Umbilical cord (tissue), 1 donor: ENCODE measurements at regions not wholly inside any gene's neighbourhood (a gene's known extent, or its start where the extent isn't known, plus 50 kb on each side); places are given as distances from the start of the nearest gene placed in this dataset.
"Not testable (repeated sequence)": the region's sequence is repeated elsewhere in the genome, so short reads cannot be mapped to it uniquely, and the experiment has no call there.

Experiments
- DNase-seq: peaks from one replicate; pipeline ENCODE4 v3.0.0-alpha.2; 2015; ENCODE audit warnings: low spot score

DNA sequence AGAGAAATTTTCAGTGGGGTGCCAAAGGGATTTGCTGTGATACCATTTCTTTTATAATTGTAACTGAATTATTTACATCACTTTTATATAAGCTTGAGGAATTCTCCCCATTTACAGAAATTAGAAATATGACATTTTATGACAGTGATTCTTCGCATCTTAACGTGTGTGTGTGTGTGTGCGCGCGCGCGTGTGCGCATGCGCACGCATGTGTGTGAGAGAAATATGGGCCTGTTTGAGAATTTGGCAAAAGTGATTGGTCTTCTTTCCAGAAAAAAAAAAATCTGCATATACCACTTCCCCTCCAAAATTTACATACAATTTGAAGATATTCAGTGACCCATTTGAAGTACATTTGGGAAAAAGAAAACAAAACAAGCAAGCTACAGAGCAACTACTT is 190.7 kb upstream of the PDE4D start:
- DNase-seq = no peak

GRCh38 chr5:60077292-60077691 is 183.8 kb upstream of the PDE4D start:
- no peak for DNase-seq

- no peak for DNase-seq
Measured at GRCh38 chr5:60076746-60077145, 183.2 kb upstream of the PDE4D start.

DNA sequence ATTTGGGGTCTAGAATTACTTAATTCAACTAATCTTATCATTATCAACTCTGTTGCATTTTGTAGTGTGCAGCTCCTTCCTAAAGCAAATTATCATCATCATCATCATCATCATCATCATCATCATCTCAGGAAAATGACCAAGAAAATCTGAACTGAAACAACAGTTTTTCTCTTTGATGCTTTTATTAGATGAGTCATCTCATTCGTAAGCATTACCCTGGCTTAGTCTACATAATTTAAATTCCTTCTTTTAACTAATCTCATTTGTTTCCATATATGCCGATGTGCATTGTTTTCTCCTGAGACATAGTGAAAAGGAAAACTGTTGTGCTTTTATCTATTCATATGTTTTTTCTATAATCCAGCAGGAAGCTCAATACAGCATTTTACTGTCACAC is 173.0 kb upstream of the PDE4D start:
- DNase-seq = no peak

GRCh38 chr5:60060389-60060788 is 166.9 kb upstream of the PDE4D start:
- DNase-seq = peak; percentile 10

GRCh38 chr5:60056191-60056590 is 162.7 kb upstream of the PDE4D start:
- DNase-seq = no peak

- DNase-seq = no peak
Measured at GRCh38 chr5:60055168-60055567, 161.6 kb upstream of the PDE4D start.

GRCh38 chr5:60041996-60042664 is 148.6 kb upstream of the PDE4D start:
- not testable (repeated sequence) for DNase-seq

GRCh38 chr5:60041508-60041907 is 148.0 kb upstream of the PDE4D start:
- not testable (repeated sequence) for DNase-seq

- no peak for DNase-seq
Measured at GRCh38 chr5:60036192-60036938, 142.8 kb upstream of the PDE4D start.

- DNase-seq = no peak
Measured at GRCh38 chr5:60026161-60026560, 132.6 kb upstream of the PDE4D start.

- DNase-seq = no peak
Measured at GRCh38 chr5:60024104-60024503, 130.6 kb upstream of the PDE4D start.

DNA sequence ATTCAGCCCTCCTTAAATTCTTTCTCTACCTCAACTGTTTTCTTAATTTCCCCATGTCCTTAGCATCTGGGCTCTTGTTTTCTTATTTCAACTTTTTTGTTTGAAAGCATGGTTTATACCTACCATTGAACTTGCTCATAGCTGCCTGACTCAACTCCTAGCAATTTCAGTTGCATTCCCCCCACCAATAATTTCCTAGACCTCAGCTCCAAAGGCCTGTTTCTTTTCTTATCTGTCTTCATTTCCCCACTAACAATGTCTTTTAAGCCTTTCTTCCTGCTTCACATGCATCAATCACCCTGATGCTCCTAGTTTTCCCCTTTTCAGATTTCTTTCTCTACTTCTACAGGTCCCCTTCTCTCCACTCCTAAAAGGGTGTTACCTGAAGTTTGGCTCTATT is 129.7 kb upstream of the PDE4D start:
- no peak for DNase-seq

- no peak for DNase-seq
Measured at GRCh38 chr5:60020457-60020856, 126.9 kb upstream of the PDE4D start.

GRCh38 chr5:60018960-60019359 is 125.4 kb upstream of the PDE4D start:
- not testable (repeated sequence) for DNase-seq

- DNase-seq = no peak
Measured at GRCh38 chr5:60018091-60018490, 124.6 kb upstream of the PDE4D start.

DNA sequence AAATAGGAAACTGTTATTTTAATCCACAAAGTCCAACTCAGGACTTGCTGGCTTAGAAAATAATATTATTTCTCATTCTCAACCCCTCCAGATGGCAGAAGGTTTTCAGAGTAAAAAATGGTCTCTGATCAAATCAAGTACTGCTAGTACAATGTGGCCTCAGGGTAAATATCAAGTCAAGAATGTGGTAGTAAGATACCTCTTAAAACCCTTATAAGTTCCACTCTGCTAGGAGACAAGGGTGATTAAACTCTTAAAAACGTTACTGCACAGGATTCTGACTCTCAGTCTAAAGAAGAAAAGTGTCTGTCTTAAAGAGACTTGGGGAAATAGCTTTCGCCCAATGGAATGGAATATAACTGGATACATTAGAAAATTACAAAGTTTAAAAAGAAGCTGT is 120.8 kb upstream of the PDE4D start:
- DNase-seq = peak; percentile 21

DNA sequence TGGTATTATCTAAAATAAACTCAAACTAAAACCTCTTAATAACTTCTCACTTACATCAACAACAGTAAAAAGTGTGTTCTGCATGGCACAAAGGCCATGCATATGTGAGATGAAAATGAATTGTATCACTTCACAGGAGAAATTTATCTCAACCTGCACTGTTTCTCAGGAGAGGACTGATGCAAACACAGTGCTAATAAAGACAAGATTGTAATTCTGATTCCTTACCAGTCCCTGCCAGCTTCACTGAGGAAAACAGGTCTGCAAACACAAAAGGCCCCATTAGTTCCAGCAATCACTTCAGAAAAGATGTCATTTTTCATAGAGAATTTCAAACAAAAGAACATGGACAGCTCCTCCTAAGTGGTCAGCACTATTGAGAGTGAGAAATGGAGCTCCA is 117.3 kb upstream of the PDE4D start:
- no peak for DNase-seq

DNA sequence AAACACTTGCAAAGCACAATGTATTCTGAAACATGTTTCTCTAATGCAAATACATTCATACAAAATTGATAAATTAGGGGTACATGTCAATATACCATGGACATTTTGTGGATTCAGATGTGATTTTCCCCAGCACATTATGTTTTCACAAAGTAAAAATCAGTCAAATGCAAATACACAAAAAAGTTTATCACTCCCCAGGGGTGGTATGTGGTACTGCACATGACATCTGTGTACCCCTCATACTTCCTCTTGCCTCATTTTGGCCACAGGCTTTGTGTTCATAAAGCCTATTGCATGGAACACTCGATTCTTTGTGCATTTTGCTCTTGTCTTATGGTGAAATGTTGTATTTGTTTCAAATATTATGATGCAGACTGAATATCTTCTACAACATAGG is 116.8 kb upstream of the PDE4D start:
- DNase-seq = no peak

DNA sequence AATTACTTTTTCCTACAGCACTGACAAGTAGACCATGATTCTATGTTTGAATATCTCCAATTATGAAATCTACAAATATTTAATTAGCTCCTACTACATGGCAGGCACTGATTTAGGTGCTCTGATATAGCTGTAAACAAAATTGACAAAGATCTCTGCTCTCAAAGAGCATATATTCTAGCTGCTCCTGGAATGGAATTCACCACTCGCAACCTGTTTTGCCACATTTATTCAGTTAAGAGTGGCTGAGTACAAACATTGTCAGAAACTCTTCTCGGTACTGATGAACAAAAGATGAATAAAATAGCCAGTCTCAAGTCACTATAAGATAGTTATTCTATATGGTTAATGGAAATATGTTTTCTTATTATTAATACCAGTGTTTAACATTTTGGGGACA is 114.2 kb upstream of the PDE4D start:
- peak; percentile 55 for DNase-seq

GRCh38 chr5:59999056-59999455 is 105.5 kb upstream of the PDE4D start:
- DNase-seq = peak; percentile 76

GRCh38 chr5:59992206-59992605 is 98.7 kb upstream of the PDE4D start:
- DNase-seq = no peak

GRCh38 chr5:59988396-59988795 is 94.9 kb upstream of the PDE4D start:
- no peak for DNase-seq
